ENCODE measurements at regions not wholly inside any gene's neighbourhood (a gene's known extent, or its start where the extent isn't known, plus 50 kb on each side); places are given as distances from the start of the nearest gene placed in this dataset.

- DNase-seq (ENCODE audit: low spot score) (no peak), ATAC-seq (ENCODE audit: low FRiP score) (no peak)
- TF ChIP-seq CTCF (IDR thresholded peaks at IDR 0.05) = no peak
These were observed 406.5 kb downstream of the ADAMTS20 start for GRCh38 chr12:43145481-43145880.

GRCh38 chr12:43143278-43143677 is 408.7 kb downstream of the ADAMTS20 start:
- DNase-seq (ENCODE audit: low spot score) (no peak), ATAC-seq (ENCODE audit: low FRiP score) (no peak)
- TF ChIP-seq CTCF (IDR thresholded peaks at IDR 0.05) = no peak

- ATAC-seq (ENCODE audit: low FRiP score) (no peak), DNase-seq (ENCODE audit: low spot score) (no peak)
- no peak for TF ChIP-seq CTCF (IDR thresholded peaks at IDR 0.05)
These were observed 419.7 kb downstream of the ADAMTS20 start for GRCh38 chr12:43132291-43132690.

- no peak for DNase-seq (ENCODE audit: low spot score)
- no peak for TF ChIP-seq CTCF (IDR thresholded peaks at IDR 0.05)
- ATAC-seq (ENCODE audit: low FRiP score) = no peak
These were observed 420.7 kb downstream of the ADAMTS20 start for GRCh38 chr12:43131301-43131700.

- TF ChIP-seq CTCF (IDR thresholded peaks at IDR 0.05) = no peak
- no peak for ATAC-seq (ENCODE audit: low FRiP score)
- no peak for DNase-seq (ENCODE audit: low spot score)
These were observed 424.0 kb downstream of the ADAMTS20 start for GRCh38 chr12:43127886-43128549.

- ATAC-seq (ENCODE audit: low FRiP score) (no peak), DNase-seq (ENCODE audit: low spot score) (no peak)
- no peak for TF ChIP-seq CTCF (IDR thresholded peaks at IDR 0.05)
These were observed 425.2 kb downstream of the ADAMTS20 start for GRCh38 chr12:43126652-43127375.

- TF ChIP-seq CTCF (IDR thresholded peaks at IDR 0.05) = no peak
- no peak for ATAC-seq (ENCODE audit: low FRiP score)
- DNase-seq (ENCODE audit: low spot score) = no peak
These were observed 428.5 kb downstream of the ADAMTS20 start for GRCh38 chr12:43123461-43123860.

Data from omental fat pad (tissue), 3 donors.